Common myeloid progenitor, CD34-positive (primary cell): ENCODE measurements at regions not wholly inside any gene's neighbourhood (a gene's known extent, or its start where the extent isn't known, plus 50 kb on each side); places are given as distances from the start of the nearest gene placed in this dataset.

Experiments
- CTCF ChIA-PET: fragments of 350-600 bp; sonication (Branson Sonifier 250); formaldehyde crosslinking; loops from one replicate; lab custom pipeline; 2021; ENCODE audit warnings: antibody characterized with exemption; lab: Charles Lee
- POLR2A ChIA-PET: fragments of 350-600 bp; sonication (Branson Sonifier 250); formaldehyde crosslinking; loops from one replicate; lab custom pipeline; 2021; ENCODE audit warnings: antibody characterized with exemption; lab: Charles Lee
- DNase-seq, 3 donors: peaks; one replicate each; pipeline versions ENCODE4 v3.0.0 to v3.0.0-alpha.2; 2013
- H3K27ac ChIP-seq, 2 experiments: 1 replicate in 1 of 2; 2 replicates in 1 of 2; pipeline ENCODE4 v1.7.0; 2013; ENCODE audit warnings: inconsistent platforms in 2 of 2, low read length in 2 of 2, mild to moderate bottlenecking in 2 of 2, low read depth in 1 of 2, moderate library complexity in 1 of 2; ENCODE audit not compliant: severe bottlenecking in 2 of 2, insufficient read depth in 1 of 2, poor library complexity in 1 of 2
- H3K27me3 ChIP-seq, 5 experiments: replicated peaks in 2 of 5; 1 replicate in 3 of 5; 2 replicates in 2 of 5; pipeline versions ENCODE4 v1.6.1 to v1.7.0; 2013; ENCODE audit warnings: low read length in 4 of 5, mild to moderate bottlenecking in 2 of 5, moderate library complexity in 2 of 5, inconsistent platforms in 1 of 5; ENCODE audit not compliant: insufficient read depth in 5 of 5, control insufficient read depth in 4 of 5
- H3K36me3 ChIP-seq, 4 experiments: 1 replicate in 2 of 4; 2 replicates in 2 of 4; pipeline versions ENCODE4 v1.6.1 to v1.7.0; 2013; ENCODE audit warnings: low read length in 3 of 4, control low read depth in 1 of 4, mild to moderate bottlenecking in 1 of 4; ENCODE audit not compliant: control insufficient read depth in 4 of 4, insufficient read depth in 4 of 4
- H3K4me1 ChIP-seq, 4 experiments: 1 replicate in 3 of 4; 2 replicates in 1 of 4; pipeline versions ENCODE4 v1.6.1 to v1.7.1; 2013; ENCODE audit warnings: low read length in 3 of 4, mild to moderate bottlenecking in 3 of 4, control low read depth in 1 of 4, inconsistent platforms in 1 of 4, moderate library complexity in 1 of 4; ENCODE audit not compliant: control insufficient read depth in 4 of 4, insufficient read depth in 4 of 4; ENCODE audit errors: control extremely low read depth in 1 of 4
- H3K4me3 ChIP-seq, 7 experiments: 1 replicate in 4 of 7; 2 replicates in 3 of 7; pipeline versions ENCODE4 v1.5.1 to v1.7.0; 2013; ENCODE audit warnings: mild to moderate bottlenecking in 7 of 7, low read length in 6 of 7, moderate library complexity in 6 of 7, inconsistent platforms in 2 of 7, low read depth in 2 of 7, control low read depth in 1 of 7; ENCODE audit not compliant: insufficient read depth in 4 of 7, control insufficient read depth in 1 of 7; ENCODE audit errors: extremely low read depth in 1 of 7
- H3K9me3 ChIP-seq, 5 experiments: 1 replicate in 4 of 5; 2 replicates in 1 of 5; pipeline versions ENCODE4 v1.6.1 to v1.7.1; 2013; ENCODE audit warnings: low read length in 4 of 5, mild to moderate bottlenecking in 2 of 5, inconsistent platforms in 1 of 5, low read depth in 1 of 5, moderate library complexity in 1 of 5; ENCODE audit not compliant: control insufficient read depth in 4 of 5, insufficient read depth in 2 of 5; ENCODE audit errors: control extremely low read depth in 1 of 5
- WGBS: methylation state at CpG from one replicate; pipeline ENCODE4 v1.1.5; 2013; ENCODE audit not compliant: insufficient coverage; 5-methylcytosine and 5-hydroxymethylcytosine counted together

DNA sequence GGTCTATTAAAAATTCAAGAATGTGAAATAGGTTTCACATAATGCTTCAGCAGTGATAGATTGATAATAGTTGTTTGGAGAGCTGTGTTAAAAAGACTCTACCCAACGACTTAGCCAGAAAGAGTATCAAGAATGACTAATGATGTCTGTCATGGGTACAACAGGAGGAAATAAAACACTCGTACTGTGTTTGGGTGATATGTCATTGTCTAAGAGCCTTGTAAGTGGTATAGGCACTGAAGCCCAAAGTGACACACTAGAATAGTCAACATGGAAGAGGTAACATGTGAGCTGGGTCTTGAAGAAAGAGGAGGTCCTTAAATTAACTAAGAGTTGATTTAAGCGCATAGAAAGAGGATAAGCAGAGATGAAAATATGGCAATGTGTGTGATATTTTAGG is 471.8 kb upstream of the MAN1A1 start:
- 65% methylated on average over 2 of the region's 3 CpGs for WGBS
- Histone ChIP-seq H3K27ac (no peak overlapping the region), H3K4me3 (no peak overlapping the region), H3K27me3 (no peaks in the 10 kb centered on the region), H3K36me3 (no peaks in the 10 kb centered on the region), H3K9me3 (no peaks in the 10 kb centered on the region), H3K4me1 (no peaks in the 10 kb centered on the region)
- no peak for DNase-seq
- ChIA-PET POLR2A (no interaction called here), CTCF (no interaction called here)

DNA sequence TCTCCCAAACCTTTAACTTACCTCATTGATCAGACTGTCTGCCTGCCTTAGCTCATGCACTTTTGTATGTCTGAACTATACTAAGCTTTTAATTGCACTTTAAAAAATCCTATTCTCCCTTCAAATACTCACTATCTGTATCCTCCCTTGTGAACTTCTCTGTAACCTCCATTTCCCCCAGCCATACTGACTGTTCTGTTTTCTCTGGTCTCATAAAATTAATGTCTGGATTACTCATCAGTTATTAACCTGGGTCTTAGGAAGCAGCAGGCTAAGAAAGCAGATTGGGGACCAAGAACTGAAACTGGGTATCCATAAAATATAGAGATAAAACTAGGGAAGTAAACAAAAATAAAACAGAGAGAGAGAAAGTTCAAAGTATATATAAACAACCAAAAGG is 469.3 kb upstream of the MAN1A1 start:
- ChIA-PET CTCF (interaction anchor here (1.0 kb wide), 1 partner anchor 36 kb away, joined by 4 read pairs; no protein-coding TSS in a partner anchor), POLR2A (no interaction called here)
- no peak overlapping the region for H3K27ac ChIP-seq

DNA sequence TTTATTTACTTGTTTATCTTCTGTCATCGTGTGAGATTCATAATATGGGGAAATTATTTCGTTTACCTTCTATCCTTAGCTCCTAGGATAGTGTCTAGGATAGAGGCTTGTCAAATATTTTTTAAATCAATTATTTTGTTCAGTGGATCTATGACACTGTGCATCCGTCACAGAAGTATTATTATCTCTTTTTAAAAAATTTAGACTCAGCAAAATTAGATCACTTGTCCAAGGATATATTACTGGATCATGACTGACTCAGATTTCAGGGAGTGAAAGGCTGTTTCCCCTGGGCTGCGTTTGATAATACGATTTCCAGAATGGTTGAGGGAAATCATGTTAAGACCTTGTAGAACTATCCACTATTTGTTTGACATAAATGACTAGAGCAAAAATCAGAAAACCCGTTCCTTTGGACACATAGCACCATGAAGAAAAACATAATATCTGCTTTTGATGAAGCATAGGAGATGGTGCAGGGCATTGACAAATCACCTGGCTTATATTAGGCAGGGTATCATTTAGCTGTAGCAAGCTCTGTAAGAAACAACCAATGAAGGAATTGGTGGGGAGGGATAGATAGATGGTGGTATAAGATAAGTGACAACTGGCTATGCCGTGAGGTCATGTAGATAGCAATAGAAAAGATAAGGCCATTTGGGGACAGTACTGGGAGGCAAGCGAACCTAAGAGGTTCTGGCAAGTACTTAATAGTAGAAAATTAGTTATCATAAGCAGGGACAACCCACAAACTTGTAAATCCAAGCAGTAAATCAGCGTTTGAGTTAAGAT is 465.2 kb upstream of the MAN1A1 start:
- no peaks in the 10 kb centered on the region for H3K27me3 ChIP-seq
- CTCF ChIA-PET, result no interaction called here

More for the DNA sequence above, 469.3 kb upstream of the MAN1A1 start:
- Histone ChIP-seq H3K36me3 (no peaks in the 10 kb centered on the region), H3K27me3 (no peaks in the 10 kb centered on the region), H3K4me3 (no peak overlapping the region), H3K9me3 (no peaks in the 10 kb centered on the region), H3K4me1 (no peaks in the 10 kb centered on the region)
- DNase-seq, result no peak

DNA sequence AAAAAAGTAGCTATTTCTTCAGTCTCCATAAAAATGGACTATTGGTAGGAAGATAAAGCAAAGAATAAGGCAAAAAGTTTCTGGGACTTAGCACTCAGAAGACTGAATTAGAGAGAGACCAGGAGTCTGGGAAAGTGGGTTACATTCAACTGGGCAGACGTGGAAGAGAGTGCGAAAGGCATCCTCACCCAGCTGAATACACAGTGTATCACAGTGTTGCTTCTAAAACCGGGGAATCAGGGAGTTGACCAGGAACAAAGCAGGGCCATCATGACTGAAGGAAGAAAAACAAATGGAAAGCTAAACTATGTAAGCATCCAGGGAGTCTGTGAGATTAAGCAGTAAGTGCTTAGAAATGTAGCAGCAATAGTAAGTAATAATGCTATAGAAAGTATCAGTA is 452.9 kb upstream of the MAN1A1 start:
- 100% methylated on average over 3 of the region's 3 CpGs for WGBS
- Histone ChIP-seq H3K4me1 (no peaks in the 10 kb centered on the region), H3K27me3 (no peaks in the 10 kb centered on the region), H3K27ac (no peak overlapping the region), H3K36me3 (no peaks in the 10 kb centered on the region), H3K4me3 (no peak overlapping the region), H3K9me3 (no peaks in the 10 kb centered on the region)
- CTCF ChIA-PET, result no interaction called here
- no peak for DNase-seq
- POLR2A ChIA-PET, result no interaction called here

More for the DNA sequence above, 465.2 kb upstream of the MAN1A1 start:
- no peaks in the 10 kb centered on the region for H3K9me3 ChIP-seq
- 100% methylated on average over 1 of the region's 9 CpGs for WGBS
- no peaks in the 10 kb centered on the region for H3K4me1 ChIP-seq
- no peak overlapping the region for H3K4me3 ChIP-seq
- no peak for DNase-seq
- H3K27ac ChIP-seq, result no peak overlapping the region
- H3K36me3 ChIP-seq, result no peaks in the 10 kb centered on the region
- POLR2A ChIA-PET, result no interaction called here

DNA sequence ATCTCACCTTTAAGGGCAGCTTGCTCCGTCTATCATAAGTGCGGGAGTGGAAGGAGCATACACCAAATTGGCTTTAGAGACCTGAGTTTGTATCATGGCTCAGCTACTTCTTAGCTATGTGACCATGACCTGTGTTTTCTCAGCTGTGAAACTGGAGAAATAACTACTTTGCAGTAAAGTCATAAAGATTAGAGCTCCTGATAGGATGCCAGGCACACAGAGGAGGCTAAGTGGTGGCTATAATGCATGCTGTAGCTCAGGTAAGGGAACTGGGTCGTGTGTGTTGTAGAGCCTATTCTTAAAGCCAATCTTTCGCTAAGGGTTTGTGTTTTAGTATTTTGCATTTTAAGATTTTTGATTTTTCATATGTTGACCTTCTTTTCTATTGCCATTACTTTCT is 451.5 kb upstream of the MAN1A1 start:
- WGBS, result 100% methylated on average over 2 of the region's 4 CpGs
- Histone ChIP-seq H3K4me3 (no peak overlapping the region), H3K27me3 (no peaks in the 10 kb centered on the region), H3K27ac (no peak overlapping the region), H3K9me3 (no peaks in the 10 kb centered on the region), H3K4me1 (no peaks in the 10 kb centered on the region), H3K36me3 (no peaks in the 10 kb centered on the region)
- ChIA-PET POLR2A (no interaction called here), CTCF (no interaction called here)
- DNase-seq, result no peak

DNA sequence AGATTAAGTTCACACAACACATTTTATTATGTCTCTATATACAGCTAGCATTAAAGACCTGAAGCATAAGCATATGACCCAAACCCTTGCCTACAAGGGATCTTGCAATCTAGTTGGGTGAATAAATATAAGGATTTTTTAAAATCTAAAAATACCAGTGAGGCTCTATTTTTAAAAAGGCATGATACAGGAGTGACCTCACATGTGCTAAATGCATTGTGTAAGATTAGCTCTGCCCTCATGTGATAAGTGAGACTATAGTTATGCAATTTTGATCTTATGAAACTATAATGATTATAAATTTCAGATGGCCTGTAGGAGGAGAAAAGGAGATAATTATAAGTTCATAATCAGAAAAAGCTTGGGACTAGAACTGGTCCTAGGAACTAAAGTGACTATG is 451.0 kb upstream of the MAN1A1 start:
- H3K36me3 ChIP-seq, result no peaks in the 10 kb centered on the region
- ChIA-PET CTCF (no interaction called here), POLR2A (no interaction called here)
- H3K4me3 ChIP-seq, result no peak overlapping the region
- H3K27ac ChIP-seq, result no peak overlapping the region
- no peaks in the 10 kb centered on the region for H3K4me1 ChIP-seq
- H3K27me3 ChIP-seq, result no peaks in the 10 kb centered on the region
- H3K9me3 ChIP-seq, result no peaks in the 10 kb centered on the region
- no peak for DNase-seq

DNA sequence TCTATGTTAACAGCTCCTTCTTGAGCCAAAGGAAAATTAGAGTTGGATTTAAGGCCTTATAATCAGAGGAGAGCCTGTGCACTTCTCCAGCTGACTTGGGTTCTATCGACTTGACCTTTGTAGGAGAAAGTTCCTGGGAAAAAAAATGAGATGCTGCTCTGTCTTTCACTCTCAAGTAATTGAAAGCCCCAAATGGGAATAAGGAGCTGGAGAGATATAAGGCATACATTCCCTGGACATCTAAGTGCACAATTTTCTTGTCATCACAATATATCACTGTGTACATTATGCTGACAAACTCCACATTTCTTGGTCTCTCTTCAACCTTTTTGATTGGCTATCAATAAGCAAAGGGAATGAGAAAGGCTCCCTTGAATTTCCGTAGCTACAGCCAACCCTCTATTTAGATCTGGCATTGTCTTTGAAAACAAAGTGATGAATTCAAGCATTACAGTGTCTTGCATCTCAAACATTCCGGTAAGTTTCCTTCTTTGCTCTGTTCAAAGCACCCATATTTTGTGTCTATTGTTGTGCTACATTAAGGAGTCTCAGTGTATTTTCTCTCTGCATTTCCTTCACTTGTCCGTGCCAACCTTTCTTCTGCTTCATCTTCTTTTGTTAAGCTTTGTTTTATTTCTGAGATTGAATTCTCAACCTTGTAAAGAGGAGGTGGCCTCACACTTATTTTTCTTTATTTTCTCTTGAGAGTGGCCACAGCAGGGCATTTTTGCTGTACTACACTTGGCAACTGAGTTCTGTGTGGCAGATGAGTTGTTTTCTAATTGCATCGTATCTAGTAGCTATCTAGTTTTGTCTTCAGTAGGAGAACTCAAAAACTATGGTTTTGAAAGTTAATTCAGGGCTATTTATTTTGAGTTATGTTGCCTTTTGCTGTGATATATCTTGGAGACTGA is 450.3 kb upstream of the MAN1A1 start:
- POLR2A ChIA-PET, result no interaction called here

More for the DNA sequence above, 450.3 kb upstream of the MAN1A1 start:
- no peak overlapping the region for H3K4me3 ChIP-seq
- H3K27me3 ChIP-seq, result no peaks in the 10 kb centered on the region
- no peak overlapping the region for H3K27ac ChIP-seq
- DNase-seq, result no peak
- no peaks in the 10 kb centered on the region for H3K9me3 ChIP-seq
- no peaks in the 10 kb centered on the region for H3K36me3 ChIP-seq
- 80% methylated on average over 4 of the region's 5 CpGs for WGBS
- CTCF ChIA-PET, result no interaction called here
- no peaks in the 10 kb centered on the region for H3K4me1 ChIP-seq
